ENCODE measurements at regions not wholly inside any gene's neighbourhood (a gene's known extent, or its start where the extent isn't known, plus 50 kb on each side); places are given as distances from the start of the nearest gene placed in this dataset.
"Not testable (repeated sequence)": the region's sequence is repeated elsewhere in the genome, so short reads cannot be mapped to it uniquely, and the experiment has no call there.

DNA sequence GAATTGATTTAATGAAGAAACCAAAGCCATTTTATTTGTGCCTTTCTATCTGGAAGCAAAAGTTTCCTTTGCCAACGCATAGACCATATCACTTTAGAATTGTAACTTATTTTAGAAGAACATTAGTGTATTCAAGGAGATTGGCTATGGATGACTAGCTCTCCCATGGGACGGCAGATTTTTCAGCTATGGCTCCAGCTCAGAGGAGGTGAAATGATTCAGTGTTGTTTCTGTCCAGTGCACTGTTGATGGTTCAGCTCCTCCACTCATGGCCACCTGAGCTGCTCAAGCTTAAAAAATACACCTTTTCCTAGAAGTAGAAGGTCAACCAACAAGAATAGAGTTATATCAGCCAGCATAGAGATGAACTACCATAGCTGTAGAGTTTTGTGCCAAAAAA lies 1597.5 kb upstream of the PIK3C3 start:
- peak; percentile 21 for DNase-seq (ENCODE audit: low spot score)

DNA sequence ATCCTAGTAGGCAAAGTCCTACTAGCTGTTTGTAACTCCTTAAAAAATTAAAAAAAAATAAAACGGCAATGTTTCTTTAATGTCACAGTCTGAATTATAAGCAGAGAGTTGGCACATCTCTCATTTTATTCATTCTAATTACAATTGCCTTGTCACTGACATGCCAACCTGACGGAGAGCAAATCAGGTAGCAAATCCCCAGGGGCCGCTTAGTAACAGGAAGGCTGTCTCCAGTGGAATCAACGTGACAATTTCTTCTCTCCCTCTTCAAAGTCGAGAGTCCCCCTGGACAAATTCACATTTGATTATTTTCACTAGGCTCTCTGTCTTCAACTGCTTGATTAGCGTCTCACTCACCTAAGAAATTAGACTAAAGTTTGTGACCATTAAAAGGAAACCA lies 1598.9 kb upstream of the PIK3C3 start:
- DNase-seq (ENCODE audit: low spot score) = no peak

DNA sequence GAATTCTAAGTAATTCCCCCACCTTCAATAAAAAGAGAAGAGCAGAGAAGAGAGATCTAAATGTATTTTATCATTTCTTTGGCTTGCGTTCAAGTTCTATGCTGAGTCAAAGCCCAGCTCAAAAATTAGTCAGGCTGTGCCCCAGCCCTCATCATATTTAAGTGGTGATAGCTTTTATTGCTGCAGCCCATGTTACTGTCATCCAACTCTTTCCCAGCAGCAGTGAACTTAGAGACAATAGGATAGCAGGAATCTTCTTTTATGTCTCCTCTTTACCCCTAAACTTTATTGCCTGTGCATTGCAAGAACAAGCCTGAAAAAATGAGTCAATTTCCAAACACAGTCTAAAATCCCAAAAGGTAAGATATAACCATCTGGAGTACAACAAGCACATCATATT lies 1599.3 kb upstream of the PIK3C3 start:
- peak; percentile 53 for DNase-seq (ENCODE audit: low spot score)

DNA sequence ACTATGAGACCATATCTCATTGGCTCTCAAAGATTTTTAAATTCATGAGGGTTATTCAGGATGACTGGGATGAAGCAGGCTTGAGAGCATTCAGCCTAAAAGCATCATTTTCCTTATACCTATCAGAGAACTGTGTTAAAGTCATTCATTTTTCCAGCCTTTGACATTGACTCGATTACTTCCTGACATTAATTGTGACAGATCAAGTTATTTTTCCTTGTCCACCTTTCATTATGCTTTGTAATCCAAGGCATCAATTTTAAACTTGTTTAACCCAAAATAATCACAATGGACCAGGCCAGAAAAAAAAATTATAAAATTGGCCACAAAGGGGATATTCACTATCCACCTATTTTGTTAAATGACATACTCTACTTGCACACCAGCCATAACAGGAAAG lies 1606.8 kb upstream of the PIK3C3 start:
- DNase-seq (ENCODE audit: low spot score) = no peak

DNA sequence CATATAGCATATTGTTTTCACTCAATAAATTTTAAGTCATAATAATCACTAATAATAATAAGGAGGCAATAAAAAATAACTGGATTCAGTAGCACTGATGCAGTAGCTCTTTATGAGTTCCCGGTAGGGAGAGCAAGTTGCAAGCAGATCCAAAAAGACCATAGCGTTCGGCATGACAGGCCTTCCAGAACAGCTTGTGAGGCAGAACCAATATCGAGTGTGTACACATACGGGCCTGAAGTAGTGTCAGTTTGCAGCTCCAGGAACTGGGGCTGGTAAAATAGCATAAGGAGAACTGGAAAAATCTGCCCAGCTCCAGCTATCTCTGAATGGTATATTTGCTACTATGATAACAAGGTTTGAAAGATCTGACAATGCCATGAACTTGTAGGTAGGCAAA lies 1607.8 kb upstream of the PIK3C3 start:
- no peak for DNase-seq (ENCODE audit: low spot score)

DNA sequence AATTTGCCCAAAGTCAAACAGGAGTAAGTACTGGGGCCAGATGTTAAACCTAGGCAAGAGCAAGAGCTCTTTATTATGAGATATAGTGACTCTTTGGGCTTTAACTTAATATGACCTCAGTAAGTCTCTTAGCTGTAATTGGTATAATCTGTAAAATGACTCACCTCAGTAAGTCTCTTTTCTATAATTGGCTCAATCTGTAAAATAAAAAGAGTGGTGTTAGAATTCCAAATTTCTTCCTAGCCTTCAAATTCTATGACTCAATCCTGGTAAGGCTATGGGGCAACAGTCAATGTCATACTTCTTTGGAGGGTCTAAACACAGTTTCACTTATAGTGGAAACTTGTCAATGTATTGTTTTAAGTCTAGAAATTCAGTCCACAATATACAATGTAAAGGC lies 1608.9 kb upstream of the PIK3C3 start:
- DNase-seq (ENCODE audit: low spot score) = peak; percentile 7

GRCh38 chr18:40341701-40342100 lies 1613.3 kb upstream of the PIK3C3 start:
- no peak for DNase-seq (ENCODE audit: low spot score)

DNA sequence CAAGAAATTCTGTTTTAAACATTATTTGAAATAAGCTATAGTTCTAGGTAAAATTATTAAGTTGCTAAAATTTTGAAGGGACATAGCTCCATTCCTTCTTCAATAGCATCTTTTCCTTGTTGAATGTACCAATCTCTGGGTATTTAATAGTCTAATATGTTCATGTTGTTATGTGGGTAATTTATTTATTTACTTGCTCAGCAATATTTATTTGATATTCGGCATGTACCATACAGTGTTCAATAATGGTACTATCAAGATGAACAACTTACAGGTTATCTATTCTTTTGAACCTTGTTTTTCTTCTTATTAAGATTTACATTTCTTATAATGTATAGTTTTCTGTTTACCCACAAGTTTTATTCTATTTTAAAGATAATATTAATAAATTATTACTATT lies 1616.8 kb upstream of the PIK3C3 start:
- DNase-seq (ENCODE audit: low spot score) = no peak

GRCh38 chr18:40326985-40327384 lies 1628.0 kb upstream of the PIK3C3 start:
- no peak for DNase-seq (ENCODE audit: low spot score)

- DNase-seq (ENCODE audit: low spot score) = no peak
Observed at GRCh38 chr18:40325988-40326387, 1629.0 kb upstream of the PIK3C3 start.

- DNase-seq (ENCODE audit: low spot score) = no peak
Observed at GRCh38 chr18:40314199-40314598, 1640.8 kb upstream of the PIK3C3 start.

GRCh38 chr18:40313030-40313642 lies 1641.9 kb upstream of the PIK3C3 start:
- no peak for DNase-seq (ENCODE audit: low spot score)

DNA sequence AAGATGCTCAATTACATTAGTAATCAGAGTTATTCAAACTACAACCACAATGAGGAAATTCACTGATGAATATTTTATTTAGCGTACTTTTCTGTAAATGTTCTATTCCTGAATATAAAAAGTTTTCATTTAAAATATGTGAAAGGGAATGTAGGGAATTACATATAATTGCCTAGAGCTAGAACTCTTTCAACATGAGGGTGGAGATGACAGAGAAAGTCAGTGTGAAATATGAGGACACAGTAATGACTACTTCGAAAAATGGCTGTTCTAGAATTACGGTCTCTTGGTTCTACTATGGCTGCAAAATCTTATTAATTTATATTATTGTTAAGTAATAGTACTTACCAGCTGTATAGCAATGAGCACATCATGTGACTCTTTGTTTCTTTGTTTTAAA lies 1647.4 kb upstream of the PIK3C3 start:
- no peak for DNase-seq (ENCODE audit: low spot score)

- no peak for DNase-seq (ENCODE audit: low spot score)
Observed at GRCh38 chr18:40296717-40297413, 1658.2 kb upstream of the PIK3C3 start.

GRCh38 chr18:40292985-40293710 lies 1661.9 kb upstream of the PIK3C3 start:
- DNase-seq (ENCODE audit: low spot score) = no peak

GRCh38 chr18:40283560-40283959 lies 1671.5 kb upstream of the PIK3C3 start:
- DNase-seq (ENCODE audit: low spot score) = no peak

DNA sequence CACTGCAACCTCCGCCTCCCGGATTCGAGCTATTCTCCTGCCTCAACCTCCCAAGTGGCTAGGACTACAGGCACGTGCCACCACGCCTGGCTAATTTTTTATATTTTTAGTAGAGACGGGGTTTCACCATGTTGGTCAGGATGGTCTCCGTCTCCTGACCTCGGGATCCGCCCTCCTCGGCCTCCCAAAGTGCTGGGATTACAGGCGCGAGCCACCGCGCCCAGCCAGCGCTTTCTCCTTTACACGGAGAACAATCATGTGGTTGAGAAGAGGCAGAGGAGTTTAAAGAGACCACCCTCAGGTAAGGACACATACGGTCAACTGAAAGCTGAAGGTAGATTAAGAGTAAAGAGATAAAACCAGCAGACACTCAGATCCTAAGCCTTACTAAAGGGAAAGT lies 1673.7 kb upstream of the PIK3C3 start:
- not testable (repeated sequence) for DNase-seq (ENCODE audit: low spot score)

- DNase-seq (ENCODE audit: low spot score) = no peak
Observed at GRCh38 chr18:40274618-40275196, 1680.3 kb upstream of the PIK3C3 start.

DNA sequence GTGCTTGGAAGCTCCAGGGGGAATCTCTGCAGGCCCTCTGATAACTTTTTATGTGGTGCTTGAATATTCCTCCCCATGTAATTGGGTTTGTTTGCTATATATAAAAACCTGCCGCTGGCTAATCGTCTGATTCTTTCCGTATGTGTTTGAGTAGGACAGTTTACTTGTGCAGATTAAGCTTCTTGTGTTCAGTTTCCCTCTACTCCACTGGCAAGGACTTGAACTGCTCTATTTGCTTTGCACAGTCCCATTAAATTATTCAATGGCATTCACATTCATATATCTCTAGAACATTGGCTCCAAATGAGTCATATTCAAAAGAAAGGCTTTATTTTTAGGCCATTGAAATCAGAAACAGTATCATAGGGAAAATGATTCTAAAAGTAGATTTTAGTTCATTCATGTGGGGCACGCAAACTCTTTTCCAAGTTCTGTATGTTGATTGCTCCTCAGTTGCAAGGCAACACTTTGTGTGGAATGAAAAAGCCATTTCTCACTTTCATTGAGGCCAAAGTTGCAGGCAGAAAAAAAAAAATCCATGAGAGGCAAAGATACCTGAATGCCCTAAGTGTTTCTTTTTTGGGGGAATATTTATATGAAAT lies 1682.3 kb upstream of the PIK3C3 start:
- DNase-seq (ENCODE audit: low spot score) = no peak

DNA sequence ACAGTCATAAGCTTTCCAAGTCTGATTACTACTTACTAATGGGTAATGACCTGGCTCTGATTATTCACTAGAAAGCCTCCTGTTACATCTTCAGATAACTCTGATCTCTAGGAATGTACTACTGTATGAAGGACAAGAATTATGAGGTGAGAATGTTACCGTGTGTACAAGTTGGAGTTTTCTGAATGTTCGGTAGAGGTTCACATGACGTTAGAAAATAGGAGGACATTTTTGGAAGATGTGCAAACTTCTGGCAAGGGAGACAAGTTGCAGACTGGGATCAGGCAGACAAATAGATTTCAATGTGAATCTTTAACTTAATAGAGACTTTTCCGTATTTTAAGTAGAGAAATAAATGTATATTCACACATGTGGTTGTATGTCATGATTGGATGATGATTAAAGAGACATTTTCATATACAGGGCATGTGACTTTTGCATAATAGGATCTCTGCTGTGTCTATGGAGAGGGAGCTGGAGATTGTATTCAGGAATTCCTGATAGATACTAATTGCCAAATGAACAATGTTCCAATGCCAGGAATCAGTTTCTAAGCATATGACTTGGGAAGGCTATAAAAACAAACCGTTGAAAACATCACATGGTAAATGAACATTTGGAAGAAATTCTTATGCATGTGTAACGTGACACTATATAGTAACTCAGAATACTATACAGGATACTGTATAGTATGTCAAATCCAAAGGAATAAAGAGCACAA lies 1695.8 kb upstream of the PIK3C3 start:
- DNase-seq (ENCODE audit: low spot score) = no peak

GRCh38 chr18:40258311-40258710 lies 1696.7 kb upstream of the PIK3C3 start:
- DNase-seq (ENCODE audit: low spot score) = peak; percentile 7

DNA sequence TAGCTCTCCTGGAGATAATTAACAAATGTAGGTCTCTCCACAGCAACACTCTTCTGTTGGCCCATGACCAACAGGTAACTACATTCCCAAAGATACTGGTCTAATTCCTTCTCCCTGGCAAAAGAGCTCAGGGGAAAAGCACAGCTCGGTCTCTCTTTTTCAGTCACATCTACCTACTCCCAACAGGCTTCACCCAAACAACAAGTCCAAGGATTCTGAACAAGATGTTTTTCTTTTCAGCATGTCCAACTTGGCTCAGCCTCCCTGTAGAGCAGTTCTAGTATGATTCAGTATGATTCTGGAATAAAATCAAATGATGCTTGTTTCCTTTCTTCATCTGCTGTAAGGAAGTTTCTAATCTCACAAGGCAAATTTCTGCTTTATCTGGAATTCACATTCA lies 1704.8 kb upstream of the PIK3C3 start:
- no peak for DNase-seq (ENCODE audit: low spot score)

All from AG08395 (cell line).